Loucy (cell line): ENCODE measurements at regions not wholly inside any gene's neighbourhood (a gene's known extent, or its start where the extent isn't known, plus 50 kb on each side); places are given as distances from the start of the nearest gene placed in this dataset.

Experiments
- H2AFZ ChIP-seq: fragments of 200-600 bp; sonication (generic); 2 replicates; pipeline ENCODE4 v1.6.0; 2016; ENCODE audit warnings: antibody characterized with exemption, mild to moderate bottlenecking, low read length, moderate library complexity
- H3F3A ChIP-seq: fragments of 200-600 bp; 2 replicates; pipeline ENCODE4 v1.6.0; 2016; ENCODE audit warnings: antibody characterized with exemption, low read depth, mild to moderate bottlenecking
- H3K27me3 ChIP-seq: fragments of 200-600 bp; sonication (generic); 2 replicates; pipeline ENCODE4 v1.6.1; 2014; ENCODE audit warnings: low read length, mild to moderate bottlenecking; ENCODE audit not compliant: insufficient read depth, poor library complexity, severe bottlenecking
- H3K36me3 ChIP-seq: fragments of 200-600 bp; sonication (generic); 2 replicates; pipeline ENCODE4 v1.6.1; 2016; ENCODE audit warnings: low read length; ENCODE audit not compliant: insufficient read depth
- H3K4me1 ChIP-seq: fragments of 200-600 bp; sonication (generic); 2 replicates; pipeline ENCODE4 v1.5.1; 2014; ENCODE audit warnings: low read length, mild to moderate bottlenecking; ENCODE audit not compliant: insufficient read depth, poor library complexity, severe bottlenecking
- H3K4me2 ChIP-seq: fragments of 200-600 bp; sonication (generic); 2 replicates; pipeline ENCODE4 v1.6.0; 2014; ENCODE audit warnings: antibody characterized with exemption, low read length, low read depth, mild to moderate bottlenecking; ENCODE audit not compliant: poor library complexity, severe bottlenecking
- H3K4me3 ChIP-seq: fragments of 200-600 bp; sonication (generic); 2 replicates; pipeline ENCODE4 v1.5.1; 2014; ENCODE audit warnings: low read length, mild to moderate bottlenecking, mixed read lengths; ENCODE audit not compliant: poor library complexity, severe bottlenecking
- H3K79me2 ChIP-seq: fragments of 200-600 bp; sonication (generic); 2 replicates; pipeline ENCODE4 v1.6.1; 2014; ENCODE audit warnings: low read length; ENCODE audit not compliant: insufficient read depth
- H3K9ac ChIP-seq: fragments of 200-600 bp; sonication (generic); 2 replicates; pipeline ENCODE4 v1.6.0; 2014; ENCODE audit warnings: mild to moderate bottlenecking, low read depth, low read length, moderate library complexity; ENCODE audit not compliant: poor library complexity, severe bottlenecking
- H3K9me2 ChIP-seq: fragments of 200-600 bp; sonication (generic); replicated peaks from 2 replicates; pipeline ENCODE4 v1.6.1; 2016; ENCODE audit warnings: low read depth, low read length, mixed read lengths
- H3K9me3 ChIP-seq: fragments of 200-600 bp; sonication (generic); 2 replicates; pipeline ENCODE4 v1.6.1; 2014; ENCODE audit warnings: mild to moderate bottlenecking, antibody characterized with exemption, low read length, low read depth; ENCODE audit not compliant: insufficient read depth
- H4K20me1 ChIP-seq: fragments of 200-600 bp; sonication (generic); 2 replicates; pipeline ENCODE4 v1.6.0; 2014; ENCODE audit warnings: antibody characterized with exemption, low read length, mild to moderate bottlenecking; ENCODE audit not compliant: insufficient read depth, poor library complexity, severe bottlenecking
- CTCF ChIP-seq: fragments of 200-600 bp; sonication (generic); conservative IDR thresholded peaks from 2 replicates; pipeline ENCODE4 v1.5.1; 2014; ENCODE audit warnings: mild to moderate bottlenecking, antibody characterized with exemption, low read length
- EZH2phosphoT487 ChIP-seq: fragments of 200-600 bp; IDR thresholded peaks from 2 replicates; pipeline ENCODE4 v1.6.1; 2018; ENCODE audit warnings: antibody characterized with exemption, mild to moderate bottlenecking, moderate library complexity, borderline replicate concordance

GRCh38 chr4:161183729-161184128 is 980.1 kb downstream of the FSTL5 start:
- H3K9me3 ChIP-seq: no peaks in the 10 kb centered on the region
- no peaks in the 10 kb centered on the region for H3K4me1 ChIP-seq
- no peaks in the 10 kb centered on the region for H3K36me3 ChIP-seq

GRCh38 chr4:161182913-161183312 is 980.9 kb downstream of the FSTL5 start:
- no peak overlapping the region for H3K4me2 ChIP-seq
- H3K4me1 ChIP-seq: no peaks in the 10 kb centered on the region
- H3K9me3 ChIP-seq: no peaks in the 10 kb centered on the region
- H2AFZ ChIP-seq: no peak overlapping the region
- no peak overlapping the region for H3K9ac ChIP-seq
- no peaks in the 10 kb centered on the region for H3K27me3 ChIP-seq
- H3K4me3 ChIP-seq: no peak overlapping the region
- H3K9me2 ChIP-seq: no peaks in the 10 kb centered on the region
- H3K79me2 ChIP-seq: no peaks in the 10 kb centered on the region
- no peaks in the 10 kb centered on the region for H3K36me3 ChIP-seq
- no peaks in the 10 kb centered on the region for H4K20me1 ChIP-seq
- H3F3A ChIP-seq: no peaks in the 10 kb centered on the region
- no peak for TF ChIP-seq EZH2phosphoT487
- no peak for TF ChIP-seq CTCF

More at GRCh38 chr4:161183729-161184128, 980.1 kb downstream of the FSTL5 start:
- Histone ChIP-seq H3K4me2 (no peak overlapping the region), H3F3A (no peaks in the 10 kb centered on the region), H2AFZ (no peak overlapping the region), H3K79me2 (no peaks in the 10 kb centered on the region), H3K9ac (no peak overlapping the region), H3K4me3 (no peak overlapping the region), H4K20me1 (no peaks in the 10 kb centered on the region), H3K27me3 (no peaks in the 10 kb centered on the region), H3K9me2 (no peaks in the 10 kb centered on the region)
- TF ChIP-seq EZH2phosphoT487 (no peak), CTCF (no peak)

- Histone ChIP-seq H4K20me1 (no peaks in the 10 kb centered on the region), H2AFZ (no peak overlapping the region), H3K9me2 (no peaks in the 10 kb centered on the region), H3K4me3 (no peak overlapping the region), H3K27me3 (no peaks in the 10 kb centered on the region), H3K79me2 (no peaks in the 10 kb centered on the region), H3F3A (no peaks in the 10 kb centered on the region), H3K4me2 (no peak overlapping the region), H3K9me3 (no peaks in the 10 kb centered on the region), H3K9ac (no peak overlapping the region), H3K36me3 (no peaks in the 10 kb centered on the region), H3K4me1 (no peaks in the 10 kb centered on the region)
- no peak for TF ChIP-seq CTCF
- no peak for TF ChIP-seq EZH2phosphoT487
Measured at GRCh38 chr4:161178310-161178709, 985.5 kb downstream of the FSTL5 start.
